ENCODE measurements at regions not wholly inside any gene's neighbourhood (a gene's known extent, or its start where the extent isn't known, plus 50 kb on each side); places are given as distances from the start of the nearest gene placed in this dataset.

- Mint-ChIP-seq H3K27ac (no peak overlapping the region), H3K4me3 (no peak overlapping the region), H3K27me3 (ENCODE audit: low read depth) (no peaks in the 10 kb centered on the region), H3K9me3 (no peaks in the 10 kb centered on the region), H3K4me1 (peaks cover 7% of the 10 kb centered on the region), H3K36me3 (peaks cover 40% of the 10 kb centered on the region)
- TF ChIP-seq CTCF (IDR thresholded peaks at IDR 0.05; ENCODE audit: unreplicated experiment) = no peak
- no peak for DNase-seq (ENCODE audit: low spot score in 2 of 2, unreplicated experiment in 2 of 2)
These were observed 70.1 kb upstream of the ASB18 start for GRCh38 chr2:236334122-236334876.

- Mint-ChIP-seq H3K4me1 (peaks cover 7% of the 10 kb centered on the region), H3K27me3 (ENCODE audit: low read depth) (no peaks in the 10 kb centered on the region), H3K27ac (no peak overlapping the region), H3K4me3 (no peak overlapping the region), H3K36me3 (peaks cover 32% of the 10 kb centered on the region), H3K9me3 (no peaks in the 10 kb centered on the region)
- no peak for TF ChIP-seq CTCF (IDR thresholded peaks at IDR 0.05; ENCODE audit: unreplicated experiment)
- no peak for DNase-seq (ENCODE audit: low spot score in 2 of 2, unreplicated experiment in 2 of 2)
These were observed 71.7 kb upstream of the ASB18 start for GRCh38 chr2:236335696-236336574.

GRCh38 chr2:236336575-236337464, 72.6 kb upstream of the ASB18 start:
- H3K4me1 Mint-ChIP-seq = peaks cover 7% of the 10 kb centered on the region
- no peak for TF ChIP-seq CTCF (IDR thresholded peaks at IDR 0.05; ENCODE audit: unreplicated experiment)
- no peak overlapping the region for H3K4me3 Mint-ChIP-seq
- peaks cover 32% of the 10 kb centered on the region for H3K36me3 Mint-ChIP-seq
- DNase-seq (ENCODE audit: low spot score in 2 of 2, unreplicated experiment in 2 of 2) = no peak
- H3K9me3 Mint-ChIP-seq = no peaks in the 10 kb centered on the region
- H3K27ac Mint-ChIP-seq = no peak overlapping the region
- no peaks in the 10 kb centered on the region for H3K27me3 Mint-ChIP-seq (ENCODE audit: low read depth)

GRCh38 chr2:236337465-236338325, 73.5 kb upstream of the ASB18 start:
- TF ChIP-seq CTCF (IDR thresholded peaks at IDR 0.05; ENCODE audit: unreplicated experiment) = no peak
- Mint-ChIP-seq H3K4me3 (no peak overlapping the region), H3K27ac (no peak overlapping the region), H3K36me3 (peaks cover 32% of the 10 kb centered on the region), H3K27me3 (ENCODE audit: low read depth) (no peaks in the 10 kb centered on the region), H3K9me3 (no peaks in the 10 kb centered on the region), H3K4me1 (peaks cover 7% of the 10 kb centered on the region)
- no peak for DNase-seq (ENCODE audit: low spot score in 2 of 2, unreplicated experiment in 2 of 2)
